ENCODE measurements at regions not wholly inside any gene's neighbourhood (a gene's known extent, or its start where the extent isn't known, plus 50 kb on each side); places are given as distances from the start of the nearest gene placed in this dataset.

DNA sequence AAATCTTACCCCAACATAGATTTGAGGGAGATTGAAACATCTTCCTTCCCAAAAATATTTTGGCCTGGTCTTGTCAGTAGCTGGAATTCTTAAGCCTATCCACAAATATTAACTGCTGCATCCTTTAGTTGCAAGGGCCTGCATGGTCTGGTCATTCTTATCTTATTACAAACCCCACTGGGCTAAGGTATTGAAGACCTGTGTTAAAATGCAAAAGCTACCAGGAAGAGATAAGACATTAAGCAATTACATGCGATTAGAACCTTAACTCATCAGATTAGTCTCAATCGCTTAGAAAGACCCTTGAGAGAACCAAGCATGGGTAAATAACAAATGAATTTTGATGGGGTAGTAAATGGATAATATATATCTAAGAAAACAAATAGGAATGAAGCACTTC is 426.6 kb downstream of the FRK start:
- TF ChIP-seq, protein P1, sequence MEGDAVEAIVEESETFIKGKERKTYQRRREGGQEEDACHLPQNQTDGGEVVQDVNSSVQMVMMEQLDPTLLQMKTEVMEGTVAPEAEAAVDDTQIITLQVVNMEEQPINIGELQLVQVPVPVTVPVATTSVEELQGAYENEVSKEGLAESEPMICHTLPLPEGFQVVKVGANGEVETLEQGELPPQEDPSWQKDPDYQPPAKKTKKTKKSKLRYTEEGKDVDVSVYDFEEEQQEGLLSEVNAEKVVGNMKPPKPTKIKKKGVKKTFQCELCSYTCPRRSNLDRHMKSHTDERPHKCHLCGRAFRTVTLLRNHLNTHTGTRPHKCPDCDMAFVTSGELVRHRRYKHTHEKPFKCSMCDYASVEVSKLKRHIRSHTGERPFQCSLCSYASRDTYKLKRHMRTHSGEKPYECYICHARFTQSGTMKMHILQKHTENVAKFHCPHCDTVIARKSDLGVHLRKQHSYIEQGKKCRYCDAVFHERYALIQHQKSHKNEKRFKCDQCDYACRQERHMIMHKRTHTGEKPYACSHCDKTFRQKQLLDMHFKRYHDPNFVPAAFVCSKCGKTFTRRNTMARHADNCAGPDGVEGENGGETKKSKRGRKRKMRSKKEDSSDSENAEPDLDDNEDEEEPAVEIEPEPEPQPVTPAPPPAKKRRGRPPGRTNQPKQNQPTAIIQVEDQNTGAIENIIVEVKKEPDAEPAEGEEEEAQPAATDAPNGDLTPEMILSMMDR (conservative IDR thresholded peaks at IDR 0.05; ENCODE audit: low read depth in 2 of 2): no peak
- no peak for TF ChIP-seq EZH2phosphoT487 (IDR thresholded peaks at IDR 0.05; ENCODE audit: unreplicated experiment)
- no peak for TF ChIP-seq POLR2AphosphoS5 (IDR thresholded peaks at IDR 0.05; ENCODE audit: low read depth)
- no peak for TF ChIP-seq EZH2 (IDR thresholded peaks at IDR 0.05; ENCODE audit: low read depth, unreplicated experiment)
- no peak for TF ChIP-seq JUNB (IDR thresholded peaks at IDR 0.05; ENCODE audit: unreplicated experiment)
- TF ChIP-seq, protein P2, sequence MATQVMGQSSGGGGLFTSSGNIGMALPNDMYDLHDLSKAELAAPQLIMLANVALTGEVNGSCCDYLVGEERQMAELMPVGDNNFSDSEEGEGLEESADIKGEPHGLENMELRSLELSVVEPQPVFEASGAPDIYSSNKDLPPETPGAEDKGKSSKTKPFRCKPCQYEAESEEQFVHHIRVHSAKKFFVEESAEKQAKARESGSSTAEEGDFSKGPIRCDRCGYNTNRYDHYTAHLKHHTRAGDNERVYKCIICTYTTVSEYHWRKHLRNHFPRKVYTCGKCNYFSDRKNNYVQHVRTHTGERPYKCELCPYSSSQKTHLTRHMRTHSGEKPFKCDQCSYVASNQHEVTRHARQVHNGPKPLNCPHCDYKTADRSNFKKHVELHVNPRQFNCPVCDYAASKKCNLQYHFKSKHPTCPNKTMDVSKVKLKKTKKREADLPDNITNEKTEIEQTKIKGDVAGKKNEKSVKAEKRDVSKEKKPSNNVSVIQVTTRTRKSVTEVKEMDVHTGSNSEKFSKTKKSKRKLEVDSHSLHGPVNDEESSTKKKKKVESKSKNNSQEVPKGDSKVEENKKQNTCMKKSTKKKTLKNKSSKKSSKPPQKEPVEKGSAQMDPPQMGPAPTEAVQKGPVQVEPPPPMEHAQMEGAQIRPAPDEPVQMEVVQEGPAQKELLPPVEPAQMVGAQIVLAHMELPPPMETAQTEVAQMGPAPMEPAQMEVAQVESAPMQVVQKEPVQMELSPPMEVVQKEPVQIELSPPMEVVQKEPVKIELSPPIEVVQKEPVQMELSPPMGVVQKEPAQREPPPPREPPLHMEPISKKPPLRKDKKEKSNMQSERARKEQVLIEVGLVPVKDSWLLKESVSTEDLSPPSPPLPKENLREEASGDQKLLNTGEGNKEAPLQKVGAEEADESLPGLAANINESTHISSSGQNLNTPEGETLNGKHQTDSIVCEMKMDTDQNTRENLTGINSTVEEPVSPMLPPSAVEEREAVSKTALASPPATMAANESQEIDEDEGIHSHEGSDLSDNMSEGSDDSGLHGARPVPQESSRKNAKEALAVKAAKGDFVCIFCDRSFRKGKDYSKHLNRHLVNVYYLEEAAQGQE (IDR thresholded peaks at IDR 0.05; ENCODE audit: unreplicated experiment): no peak
- TF ChIP-seq, protein P3, sequence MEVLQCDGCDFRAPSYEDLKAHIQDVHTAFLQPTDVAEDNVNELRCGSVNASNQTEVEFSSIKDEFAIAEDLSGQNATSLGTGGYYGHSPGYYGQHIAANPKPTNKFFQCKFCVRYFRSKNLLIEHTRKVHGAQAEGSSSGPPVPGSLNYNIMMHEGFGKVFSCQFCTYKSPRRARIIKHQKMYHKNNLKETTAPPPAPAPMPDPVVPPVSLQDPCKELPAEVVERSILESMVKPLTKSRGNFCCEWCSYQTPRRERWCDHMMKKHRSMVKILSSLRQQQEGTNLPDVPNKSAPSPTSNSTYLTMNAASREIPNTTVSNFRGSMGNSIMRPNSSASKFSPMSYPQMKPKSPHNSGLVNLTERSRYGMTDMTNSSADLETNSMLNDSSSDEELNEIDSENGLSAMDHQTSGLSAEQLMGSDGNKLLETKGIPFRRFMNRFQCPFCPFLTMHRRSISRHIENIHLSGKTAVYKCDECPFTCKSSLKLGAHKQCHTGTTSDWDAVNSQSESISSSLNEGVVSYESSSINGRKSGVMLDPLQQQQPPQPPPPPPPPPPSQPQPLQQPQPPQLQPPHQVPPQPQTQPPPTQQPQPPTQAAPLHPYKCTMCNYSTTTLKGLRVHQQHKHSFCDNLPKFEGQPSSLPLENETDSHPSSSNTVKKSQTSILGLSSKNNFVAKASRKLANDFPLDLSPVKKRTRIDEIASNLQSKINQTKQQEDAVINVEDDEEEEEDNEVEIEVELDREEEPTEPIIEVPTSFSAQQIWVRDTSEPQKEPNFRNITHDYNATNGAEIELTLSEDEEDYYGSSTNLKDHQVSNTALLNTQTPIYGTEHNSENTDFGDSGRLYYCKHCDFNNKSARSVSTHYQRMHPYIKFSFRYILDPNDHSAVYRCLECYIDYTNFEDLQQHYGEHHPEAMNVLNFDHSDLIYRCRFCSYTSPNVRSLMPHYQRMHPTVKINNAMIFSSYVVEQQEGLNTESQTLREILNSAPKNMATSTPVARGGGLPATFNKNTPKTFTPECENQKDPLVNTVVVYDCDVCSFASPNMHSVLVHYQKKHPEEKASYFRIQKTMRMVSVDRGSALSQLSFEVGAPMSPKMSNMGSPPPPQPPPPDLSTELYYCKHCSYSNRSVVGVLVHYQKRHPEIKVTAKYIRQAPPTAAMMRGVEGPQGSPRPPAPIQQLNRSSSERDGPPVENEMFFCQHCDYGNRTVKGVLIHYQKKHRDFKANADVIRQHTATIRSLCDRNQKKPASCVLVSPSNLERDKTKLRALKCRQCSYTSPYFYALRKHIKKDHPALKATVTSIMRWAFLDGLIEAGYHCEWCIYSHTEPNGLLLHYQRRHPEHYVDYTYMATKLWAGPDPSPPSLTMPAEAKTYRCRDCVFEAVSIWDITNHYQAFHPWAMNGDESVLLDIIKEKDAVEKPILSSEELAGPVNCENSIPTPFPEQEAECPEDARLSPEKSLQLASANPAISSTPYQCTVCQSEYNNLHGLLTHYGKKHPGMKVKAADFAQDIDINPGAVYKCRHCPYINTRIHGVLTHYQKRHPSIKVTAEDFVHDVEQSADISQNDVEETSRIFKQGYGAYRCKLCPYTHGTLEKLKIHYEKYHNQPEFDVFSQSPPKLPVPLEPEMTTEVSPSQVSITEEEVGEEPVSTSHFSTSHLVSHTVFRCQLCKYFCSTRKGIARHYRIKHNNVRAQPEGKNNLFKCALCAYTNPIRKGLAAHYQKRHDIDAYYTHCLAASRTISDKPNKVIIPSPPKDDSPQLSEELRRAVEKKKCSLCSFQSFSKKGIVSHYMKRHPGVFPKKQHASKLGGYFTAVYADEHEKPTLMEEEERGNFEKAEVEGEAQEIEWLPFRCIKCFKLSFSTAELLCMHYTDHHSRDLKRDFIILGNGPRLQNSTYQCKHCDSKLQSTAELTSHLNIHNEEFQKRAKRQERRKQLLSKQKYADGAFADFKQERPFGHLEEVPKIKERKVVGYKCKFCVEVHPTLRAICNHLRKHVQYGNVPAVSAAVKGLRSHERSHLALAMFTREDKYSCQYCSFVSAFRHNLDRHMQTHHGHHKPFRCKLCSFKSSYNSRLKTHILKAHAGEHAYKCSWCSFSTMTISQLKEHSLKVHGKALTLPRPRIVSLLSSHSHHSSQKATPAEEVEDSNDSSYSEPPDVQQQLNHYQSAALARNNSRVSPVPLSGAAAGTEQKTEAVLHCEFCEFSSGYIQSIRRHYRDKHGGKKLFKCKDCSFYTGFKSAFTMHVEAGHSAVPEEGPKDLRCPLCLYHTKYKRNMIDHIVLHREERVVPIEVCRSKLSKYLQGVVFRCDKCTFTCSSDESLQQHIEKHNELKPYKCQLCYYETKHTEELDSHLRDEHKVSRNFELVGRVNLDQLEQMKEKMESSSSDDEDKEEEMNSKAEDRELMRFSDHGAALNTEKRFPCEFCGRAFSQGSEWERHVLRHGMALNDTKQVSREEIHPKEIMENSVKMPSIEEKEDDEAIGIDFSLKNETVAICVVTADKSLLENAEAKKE (CRISPR knock-in tag; IDR thresholded peaks at IDR 0.05): no peak
- no peak for TF ChIP-seq ZNF114 (CRISPR knock-in tag; IDR thresholded peaks at IDR 0.05)
- TF ChIP-seq, protein P4, sequence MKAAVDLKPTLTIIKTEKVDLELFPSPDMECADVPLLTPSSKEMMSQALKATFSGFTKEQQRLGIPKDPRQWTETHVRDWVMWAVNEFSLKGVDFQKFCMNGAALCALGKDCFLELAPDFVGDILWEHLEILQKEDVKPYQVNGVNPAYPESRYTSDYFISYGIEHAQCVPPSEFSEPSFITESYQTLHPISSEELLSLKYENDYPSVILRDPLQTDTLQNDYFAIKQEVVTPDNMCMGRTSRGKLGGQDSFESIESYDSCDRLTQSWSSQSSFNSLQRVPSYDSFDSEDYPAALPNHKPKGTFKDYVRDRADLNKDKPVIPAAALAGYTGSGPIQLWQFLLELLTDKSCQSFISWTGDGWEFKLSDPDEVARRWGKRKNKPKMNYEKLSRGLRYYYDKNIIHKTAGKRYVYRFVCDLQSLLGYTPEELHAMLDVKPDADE (IDR thresholded peaks at IDR 0.05): no peak

Data from GM23338 (cell line).